OCI-LY7 (cell line): ENCODE measurements at regions not wholly inside any gene's neighbourhood (a gene's known extent, or its start where the extent isn't known, plus 50 kb on each side); places are given as distances from the start of the nearest gene placed in this dataset.

Source experiments
- CTCF ChIP-seq: fragments of 200-600 bp; sonication (generic); conservative IDR thresholded peaks from 2 replicates; pipeline ENCODE4 v1.5.1; 2014; ENCODE audit warnings: mild to moderate bottlenecking, antibody characterized with exemption, low read length, moderate library complexity, mixed read lengths
- EZH2phosphoT487 ChIP-seq: fragments of 200-600 bp; sonication (generic); IDR thresholded peaks from 2 replicates; pipeline ENCODE4 v1.6.1; 2018; ENCODE audit warnings: low read depth, borderline replicate concordance, mild to moderate bottlenecking, mixed run types, antibody characterized with exemption, low read length, moderate library complexity, mixed read lengths

- TF ChIP-seq CTCF (no peak), EZH2phosphoT487 (no peak)
These were observed 101.9 kb downstream of the CTTN start for GRCh38 chr11:70500076-70500847.
